Spleen (tissue), 11 donors: ENCODE measurements at regions not wholly inside any gene's neighbourhood (a gene's known extent, or its start where the extent isn't known, plus 50 kb on each side); places are given as distances from the start of the nearest gene placed in this dataset.

Experiments used
- DNase-seq: peaks from one replicate; pipeline ENCODE4 v3.0.0-alpha.2; 2020
- H3K27ac ChIP-seq, 8 donors: fragments of 200-600 bp; sonication (generic) in 7 of 8; 1 replicate in 4 of 8; 2 replicates in 4 of 8; pipeline versions ENCODE4 v1.5.0 to v1.8.0; 2016 to 2021; ENCODE audit warnings: inconsistent platforms in 4 of 8, mild to moderate bottlenecking in 4 of 8, moderate library complexity in 1 of 8
- H3K27me3 ChIP-seq, 7 donors: fragments of 200-600 bp; sonication (generic) in 6 of 7; replicated peaks in 1 of 7; 1 replicate in 4 of 7; 2 replicates in 3 of 7; pipeline versions ENCODE4 v1.5.0 to v1.8.0; 2016 to 2021; ENCODE audit warnings: inconsistent platforms in 3 of 7, mild to moderate bottlenecking in 1 of 7
- H3K36me3 ChIP-seq, 6 donors: fragments of 200-600 bp; sonication (generic) in 5 of 6; 1 replicate in 4 of 6; 2 replicates in 2 of 6; pipeline versions ENCODE4 v1.5.0 to v1.8.0; 2016 to 2021; ENCODE audit warnings: inconsistent platforms in 2 of 6
- H3K4me1 ChIP-seq, 6 donors: fragments of 200-600 bp; sonication (generic) in 5 of 6; 1 replicate in 3 of 6; 2 replicates in 3 of 6; pipeline versions ENCODE4 v1.5.0 to v1.8.0; 2016 to 2021; ENCODE audit warnings: inconsistent platforms in 3 of 6
- H3K4me3 ChIP-seq, 8 donors: fragments of 200-600 bp; sonication (generic) in 7 of 8; 1 replicate in 4 of 8; 2 replicates in 4 of 8; pipeline versions ENCODE4 v1.5.0 to v1.8.0; 2016 to 2021; ENCODE audit warnings: inconsistent platforms in 4 of 8, mild to moderate bottlenecking in 4 of 8, moderate library complexity in 2 of 8
- H3K9me3 ChIP-seq, 8 donors: fragments of 200-600 bp; sonication (generic) in 7 of 8; 1 replicate in 4 of 8; 2 replicates in 4 of 8; pipeline versions ENCODE4 v1.5.0 to v1.8.0; 2016 to 2021; ENCODE audit warnings: inconsistent platforms in 4 of 8
- CTCF ChIP-seq, 11 experiments: fragments of 200-600 bp in 7 of 11; fragments of 450-650 bp in 4 of 11; sonication (generic) in 4 of 11; IDR thresholded peaks in 8 of 11; conservative IDR thresholded peaks in 3 of 11; 1 replicate in 7 of 11; 2 replicates in 4 of 11; pipeline versions ENCODE4 v1.4.0 to v1.8.0; 2016 to 2021; ENCODE audit warnings: antibody characterized with exemption in 11 of 11, inconsistent platforms in 4 of 11, mild to moderate bottlenecking in 1 of 11
- POLR2A ChIP-seq, 3 donors: fragments of 450-650 bp; IDR thresholded peaks; one replicate each; pipeline ENCODE4 v1.5.1; 2017; ENCODE audit warnings: antibody characterized with exemption in 3 of 3, mild to moderate bottlenecking in 1 of 3
- POLR2AphosphoS5 ChIP-seq, 3 donors: sonication (generic); formaldehyde crosslinking; IDR thresholded peaks; one replicate each; pipeline ENCODE4 v1.5.1; 2017; ENCODE audit warnings: antibody characterized with exemption in 3 of 3
- WGBS, 5 donors: extraction: QIAGEN DNeasy Blood & Tissue Kit in 3 of 5; methylation state at CpG; one replicate each; pipeline versions ENCODE4 v1.1.5 to v1.1.7; 2013 to 2018; 5-methylcytosine and 5-hydroxymethylcytosine counted together
- intact Hi-C: fragments of 100-400 bp; cut with DNase I; formaldehyde crosslinking; loops from one replicate; pipeline ENCODE4 v1.15.0; 2023; ENCODE audit warnings: low total_unique reads
- donor health status: healthy with polysubstance abuse.
- donor health status: DM: no; HTN: no; CAD: no; lungs with moderate emphysema.
- donor health status: DM: no; HTN: no; CAD: no.
- donor health status: Bipolar disorder and iron deficiency.
- donor health status: healthy.
- donor health status: DM: no; HTN: no; CAD: no.
- donor health status: DM: yes; HTN: yes; CAD: no.

DNA sequence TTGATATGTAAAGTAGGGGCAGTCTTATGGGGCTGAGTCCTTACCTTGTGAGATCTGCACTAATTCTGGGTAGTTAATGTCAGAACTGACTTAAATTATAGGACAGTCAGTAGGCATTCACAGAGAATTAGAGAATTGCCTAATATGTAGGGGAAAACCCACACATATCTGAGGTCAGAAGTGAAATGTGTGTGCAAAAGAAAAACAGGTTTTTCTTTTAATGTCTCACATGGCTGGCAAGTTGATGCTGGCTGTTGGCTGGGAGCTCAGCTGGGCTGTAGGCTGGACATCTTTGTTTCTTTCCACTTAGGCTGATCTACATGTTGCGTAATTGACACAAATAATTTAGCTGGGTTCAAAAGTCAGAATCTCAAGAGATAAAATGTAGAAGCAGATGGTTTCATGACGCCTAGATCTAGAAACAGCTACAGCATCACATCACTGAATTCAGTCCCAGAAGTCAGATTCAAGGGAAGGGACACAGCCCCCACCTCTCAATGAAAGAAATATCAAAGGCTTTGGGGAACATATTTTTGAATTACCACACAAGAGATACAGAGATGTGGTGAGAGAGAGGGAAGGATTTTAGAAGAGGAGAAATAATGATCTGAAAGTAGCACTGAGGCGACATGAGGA, 98.9 kb downstream of the TNFSF18 start:
- no peak for DNase-seq
- 64 to 75% (median 74%) methylated on average over 3 of the region's 3 CpGs for WGBS, 5 donors

GRCh38 chr1:172952516-172952915, 98.2 kb downstream of the TNFSF18 start:
- Histone ChIP-seq H3K4me3 (no peak overlapping the region), H3K27ac (no peak overlapping the region), H3K27me3 (no peaks in the 10 kb centered on the region), H3K36me3 (no peaks in the 10 kb centered on the region), H3K9me3 (no peaks in the 10 kb centered on the region), H3K4me1 (peaks cover 0 to 7% (median 0%) of the 10 kb centered on the region in 6 donors)
- TF ChIP-seq CTCF (IDR thresholded peaks at IDR 0.05 in 8 of 11, conservative IDR thresholded peaks at IDR 0.05 in 3 of 11) (no peak), POLR2AphosphoS5 (IDR thresholded peaks at IDR 0.05) (no peak), POLR2A (IDR thresholded peaks at IDR 0.05) (no peak)
- DNase-seq: no peak
- intact Hi-C loops: no loop called here

More for the DNA sequence above, 98.9 kb downstream of the TNFSF18 start:
- no peak overlapping the region for H3K4me3 ChIP-seq
- intact Hi-C loops: no loop called here
- H3K27me3 ChIP-seq: no peaks in the 10 kb centered on the region
- no peaks in the 10 kb centered on the region for H3K9me3 ChIP-seq
- TF ChIP-seq POLR2AphosphoS5 (IDR thresholded peaks at IDR 0.05) (no peak), POLR2A (IDR thresholded peaks at IDR 0.05) (no peak), CTCF (IDR thresholded peaks at IDR 0.05 in 8 of 11, conservative IDR thresholded peaks at IDR 0.05 in 3 of 11) (no peak)
- no peak overlapping the region for H3K27ac ChIP-seq
- no peaks in the 10 kb centered on the region for H3K36me3 ChIP-seq
- H3K4me1 ChIP-seq: peaks cover 0 to 13% (median 0%) of the 10 kb centered on the region in 6 donors

DNA sequence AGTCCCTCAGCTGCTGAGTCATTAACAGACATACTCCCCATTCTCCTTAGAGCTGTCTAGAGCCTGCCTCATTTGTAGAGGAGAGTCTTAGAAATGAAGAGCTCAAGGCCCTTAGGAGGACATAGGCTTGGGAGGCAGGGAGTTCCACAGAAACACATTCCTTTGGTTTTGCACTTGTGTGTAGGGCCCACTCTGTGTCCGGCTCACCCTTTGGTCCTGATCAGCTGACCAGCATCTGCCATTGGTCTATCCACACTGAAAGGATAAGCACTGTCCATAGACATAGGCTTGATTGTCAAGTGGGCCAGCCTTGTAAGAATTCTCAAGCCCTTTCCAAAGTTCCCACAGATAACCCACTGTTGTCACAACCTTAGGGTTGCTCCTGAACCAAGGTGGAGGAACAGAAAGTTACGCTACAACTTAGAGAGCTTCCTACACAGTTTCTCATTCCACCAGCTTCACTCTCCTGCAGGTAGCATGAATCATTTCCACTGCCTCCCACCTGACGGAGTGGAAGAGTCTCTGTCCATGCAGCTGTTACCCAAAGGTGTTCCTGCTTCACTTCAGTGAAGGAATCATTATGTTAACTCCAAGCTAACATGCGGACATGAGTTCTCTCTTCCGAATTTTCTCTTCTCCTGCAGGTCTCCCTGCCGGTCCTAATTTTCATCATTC, 96.1 kb downstream of the TNFSF18 start:
- no peaks in the 10 kb centered on the region for H3K4me1 ChIP-seq
- WGBS, 5 donors: 92 to 98% (median 95%) methylated on average over 5 to 6 of the region's 6 CpGs
- no peaks in the 10 kb centered on the region for H3K27me3 ChIP-seq
- no peaks in the 10 kb centered on the region for H3K9me3 ChIP-seq
- no peak for TF ChIP-seq POLR2A (IDR thresholded peaks at IDR 0.05)
- no peak for TF ChIP-seq CTCF (IDR thresholded peaks at IDR 0.05 in 8 of 11, conservative IDR thresholded peaks at IDR 0.05 in 3 of 11)
- TF ChIP-seq POLR2AphosphoS5 (IDR thresholded peaks at IDR 0.05): no peak
- no peaks in the 10 kb centered on the region for H3K36me3 ChIP-seq
- H3K4me3 ChIP-seq: no peak overlapping the region
- H3K27ac ChIP-seq: no peak overlapping the region
- intact Hi-C loops: no loop called here
- DNase-seq: no peak

GRCh38 chr1:172955161-172955815, 95.5 kb downstream of the TNFSF18 start:
- no peak overlapping the region for H3K27ac ChIP-seq
- TF ChIP-seq POLR2AphosphoS5 (IDR thresholded peaks at IDR 0.05) (no peak), CTCF (IDR thresholded peaks at IDR 0.05 in 8 of 11, conservative IDR thresholded peaks at IDR 0.05 in 3 of 11) (no peak), POLR2A (IDR thresholded peaks at IDR 0.05) (no peak)
- no peaks in the 10 kb centered on the region for H3K9me3 ChIP-seq
- DNase-seq: no peak
- H3K4me1 ChIP-seq: no peaks in the 10 kb centered on the region
- 84 to 92% (median 89%) methylated on average over 5 of the region's 5 CpGs for WGBS, 5 donors
- no peaks in the 10 kb centered on the region for H3K27me3 ChIP-seq
- intact Hi-C loops: no loop called here
- no peak overlapping the region for H3K4me3 ChIP-seq
- H3K36me3 ChIP-seq: no peaks in the 10 kb centered on the region
